DMS 273 (cell line): ENCODE measurements at regions not wholly inside any gene's neighbourhood (a gene's known extent, or its start where the extent isn't known, plus 50 kb on each side); places are given as distances from the start of the nearest gene placed in this dataset.
A peak's percentile ranks its signal among the peaks of the same experiment; 100 is the strongest.

Experiments used
- DNase-seq: peaks from one replicate; lab custom pipeline; 2025; ENCODE audit not compliant: unreplicated experiment; lab: John Stamatoyannopoulos, UW

DNA sequence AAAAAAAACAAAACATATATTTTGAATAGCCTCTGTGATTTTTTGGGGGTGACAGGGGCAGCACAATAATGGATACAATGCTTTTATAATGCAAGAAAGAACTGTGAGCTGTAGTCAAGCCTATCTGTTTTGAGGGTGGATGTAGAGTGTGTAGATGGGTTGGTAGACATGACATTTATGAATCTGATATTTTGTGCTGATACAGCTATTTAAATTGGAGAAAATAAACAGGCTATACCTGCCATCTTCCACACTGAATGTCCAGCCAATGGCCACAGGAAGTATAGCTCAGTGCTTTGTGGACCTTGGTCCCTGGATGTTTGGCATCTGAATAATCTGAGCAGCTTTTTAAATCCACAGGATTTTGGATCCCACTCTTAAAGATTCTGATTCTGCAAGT, 175.0 kb downstream of the NEDD1 start:
- no peak for DNase-seq

DNA sequence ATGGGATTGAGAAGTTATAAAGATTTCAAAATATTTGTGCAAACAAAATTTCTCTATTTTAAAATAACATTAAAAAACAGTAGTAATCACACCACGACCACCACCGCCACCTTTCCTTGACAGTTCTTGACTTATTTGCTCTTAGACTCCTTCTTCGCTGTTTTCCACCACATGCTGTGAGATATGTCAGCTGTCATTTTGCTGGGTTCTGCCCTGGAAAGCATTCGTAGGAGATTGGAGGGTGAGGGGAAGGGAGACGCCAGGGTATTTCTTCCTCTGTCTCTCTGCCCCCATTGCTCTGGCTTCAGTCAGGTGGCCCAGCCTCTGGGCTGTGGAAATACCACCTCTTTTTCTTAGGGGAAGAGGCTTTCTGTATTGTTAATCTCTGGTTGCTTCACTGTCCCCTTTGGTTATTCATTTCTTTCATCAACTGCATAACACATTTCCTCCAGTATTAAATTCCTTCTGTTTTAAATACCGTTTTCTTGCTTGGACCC, 186.2 kb downstream of the NEDD1 start:
- no peak for DNase-seq

DNA sequence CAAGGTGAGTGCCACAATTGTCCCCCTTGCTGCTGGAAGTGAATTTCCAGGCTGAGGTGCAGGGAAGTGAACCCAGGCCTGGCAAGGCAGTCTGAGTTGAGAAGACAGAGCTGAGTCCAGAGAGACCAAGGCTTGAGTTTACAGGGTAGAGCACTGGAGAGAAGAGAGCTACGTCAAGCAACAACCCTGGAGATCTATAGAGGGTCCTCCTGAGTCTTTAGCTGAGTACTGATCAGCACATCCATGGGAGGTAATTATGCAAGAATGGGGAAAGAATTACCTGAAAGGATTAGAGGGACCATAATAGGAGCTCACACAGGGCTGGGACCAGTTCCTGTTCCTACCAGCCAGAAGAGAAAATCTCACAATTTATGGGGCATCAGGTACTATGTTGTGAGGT, 190.7 kb downstream of the NEDD1 start:
- no peak for DNase-seq

GRCh38 chr12:97109441-97109840, 202.4 kb downstream of the NEDD1 start:
- DNase-seq, result peak; percentile 1

GRCh38 chr12:97112136-97112535, 205.1 kb downstream of the NEDD1 start:
- no peak for DNase-seq

- no peak for DNase-seq
Observed at GRCh38 chr12:97118796-97119375, 211.8 kb downstream of the NEDD1 start.

- DNase-seq, result no peak
Observed at GRCh38 chr12:97127061-97127460, 220.0 kb downstream of the NEDD1 start.

DNA sequence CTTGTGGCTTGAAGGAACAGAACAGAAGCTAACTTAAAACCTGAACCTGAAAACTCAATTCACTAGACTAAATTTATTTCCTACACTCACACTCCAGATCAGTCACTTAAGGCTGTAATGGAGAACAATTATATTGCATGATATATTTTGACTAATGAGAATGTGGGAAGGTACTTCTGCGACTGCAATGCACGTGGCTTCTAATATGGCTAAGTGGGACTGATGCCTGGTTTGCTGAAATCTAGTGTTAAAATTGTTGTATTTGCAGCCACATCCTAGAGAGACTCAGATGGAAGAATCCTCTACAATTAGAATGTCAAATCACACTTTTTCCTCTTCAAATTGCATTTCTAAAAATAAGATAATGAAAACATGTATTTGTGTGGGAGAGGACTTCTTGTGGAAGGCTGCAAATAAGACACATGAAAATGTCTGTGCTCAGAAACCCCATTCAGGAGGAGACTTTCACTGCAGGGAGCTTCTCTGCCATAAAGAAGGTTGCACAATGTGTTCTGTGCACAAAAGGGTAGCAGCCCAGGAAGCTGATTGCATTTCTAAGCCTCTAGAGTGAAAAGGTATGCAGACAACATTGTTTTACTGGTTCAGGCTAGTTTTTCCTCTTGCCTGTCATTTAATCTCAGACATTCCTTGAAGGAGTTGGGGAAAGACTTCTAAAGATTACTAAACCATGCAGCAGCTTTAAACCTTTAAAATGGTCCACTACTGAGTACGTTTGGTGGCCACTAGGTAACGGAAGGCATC, 224.3 kb downstream of the NEDD1 start:
- DNase-seq, result no peak

GRCh38 chr12:97132270-97132669, 225.2 kb downstream of the NEDD1 start:
- no peak for DNase-seq

- DNase-seq, result no peak
Observed at GRCh38 chr12:97134495-97134894, 227.4 kb downstream of the NEDD1 start.

DNA sequence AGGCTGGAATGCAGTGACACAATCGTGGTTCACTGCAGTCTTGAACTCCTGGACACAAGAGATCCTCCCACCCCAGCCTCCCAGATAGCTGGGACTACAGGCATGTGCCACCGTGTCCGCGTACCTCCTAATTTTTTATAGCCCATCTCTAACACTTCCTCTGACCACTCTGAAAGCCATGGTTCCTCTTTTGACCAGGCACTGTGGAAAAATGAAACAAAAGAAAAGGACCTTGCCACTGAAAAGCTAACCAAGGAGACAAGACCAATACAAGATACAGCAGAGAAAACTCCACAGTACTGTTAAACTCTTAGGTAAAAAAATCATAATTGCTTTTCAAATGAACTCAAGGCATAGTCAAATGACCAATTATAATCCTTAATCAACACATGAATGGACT, 233.3 kb downstream of the NEDD1 start:
- no peak for DNase-seq

GRCh38 chr12:97142737-97143410, 235.8 kb downstream of the NEDD1 start:
- DNase-seq, result no peak

DNA sequence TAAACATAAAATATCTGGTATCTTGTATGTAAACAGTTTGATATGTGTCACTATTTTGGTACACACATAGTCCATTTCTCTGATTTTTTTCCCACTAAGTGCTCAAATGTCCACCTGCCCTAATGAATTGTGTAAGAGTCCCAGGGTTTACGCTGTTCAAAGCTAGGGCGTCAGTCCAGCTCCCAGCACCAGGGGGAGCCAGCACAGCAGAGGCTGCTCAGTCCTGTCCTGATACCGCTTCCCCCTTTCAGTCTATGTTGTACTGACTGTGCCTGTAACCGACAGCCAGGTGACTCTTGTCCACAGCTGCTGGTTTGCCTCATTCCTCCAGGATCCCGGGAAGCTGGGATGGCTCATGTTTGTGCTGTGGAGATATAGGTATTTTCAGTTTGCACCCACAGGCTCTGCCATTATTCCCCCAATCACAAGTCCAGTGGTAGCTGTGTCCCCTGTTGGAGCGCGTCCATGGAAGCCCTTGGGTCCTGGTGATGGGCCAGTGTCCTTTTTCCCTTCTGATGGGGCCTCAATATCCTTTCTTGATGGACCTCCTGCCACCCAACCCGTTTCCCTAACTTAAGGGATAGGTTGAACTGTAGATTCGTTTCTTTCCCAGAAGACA, 242.0 kb downstream of the NEDD1 start:
- DNase-seq, result peak; percentile 72

DNA sequence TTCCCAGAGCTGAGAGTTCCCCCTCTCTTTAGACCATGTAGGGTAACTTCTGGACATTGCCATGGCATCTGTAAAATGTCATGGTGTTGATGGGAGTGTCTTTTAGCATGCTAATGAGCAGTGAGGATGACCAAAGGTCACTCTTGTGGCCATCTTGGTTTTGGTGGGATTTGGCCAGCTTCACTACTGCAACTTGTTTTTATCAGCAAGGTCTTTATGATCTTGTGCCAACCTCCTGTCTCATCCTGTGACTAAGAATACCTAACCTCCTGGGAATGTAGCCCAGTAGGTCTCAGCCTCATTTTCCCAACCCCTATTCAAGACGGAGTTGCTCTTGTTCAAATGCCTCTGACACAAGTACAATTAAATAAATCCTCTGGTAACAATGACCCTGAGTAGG, 244.4 kb downstream of the NEDD1 start:
- no peak for DNase-seq

- no peak for DNase-seq
Observed at GRCh38 chr12:97159377-97159776, 252.3 kb downstream of the NEDD1 start.

- no peak for DNase-seq
Observed at GRCh38 chr12:97160277-97160676, 253.2 kb downstream of the NEDD1 start.

DNA sequence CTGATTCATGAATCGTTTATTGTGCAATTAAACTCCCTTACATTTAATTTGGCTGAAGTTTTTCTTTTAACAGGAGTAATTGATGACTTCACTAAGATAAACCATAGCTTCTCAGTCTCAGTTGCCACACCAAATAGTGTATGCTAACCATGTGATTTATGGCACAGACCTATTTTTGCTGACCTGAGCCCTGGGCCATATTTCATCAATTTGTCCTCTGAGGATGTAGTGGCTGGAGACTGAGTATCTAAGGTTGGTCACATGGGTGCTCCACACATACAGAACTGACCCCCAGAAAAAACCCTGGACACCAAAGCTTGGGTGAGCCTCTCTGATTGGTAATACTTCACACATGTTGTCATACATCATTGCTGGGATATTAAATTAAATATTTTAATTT, 255.1 kb downstream of the NEDD1 start:
- DNase-seq, result no peak

DNA sequence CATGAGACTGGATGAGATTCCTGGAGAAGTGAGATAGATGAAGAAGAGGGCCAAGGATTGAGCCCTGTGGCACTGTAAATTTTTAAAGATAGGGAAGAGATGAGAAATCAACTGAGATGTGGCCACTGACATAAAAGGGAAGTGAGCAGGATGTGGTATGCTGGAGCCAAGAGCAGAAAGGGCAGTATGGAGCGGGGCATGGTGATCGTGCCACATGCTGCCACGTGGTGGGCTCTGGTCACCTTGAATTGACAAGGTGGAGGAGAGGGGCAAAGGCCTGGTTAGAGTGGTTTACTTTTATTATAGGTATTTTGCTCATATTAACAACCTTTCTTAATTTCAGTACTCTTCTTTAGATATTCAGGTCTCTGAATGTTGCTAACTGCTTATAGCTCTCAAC, 257.9 kb downstream of the NEDD1 start:
- DNase-seq, result no peak

DNA sequence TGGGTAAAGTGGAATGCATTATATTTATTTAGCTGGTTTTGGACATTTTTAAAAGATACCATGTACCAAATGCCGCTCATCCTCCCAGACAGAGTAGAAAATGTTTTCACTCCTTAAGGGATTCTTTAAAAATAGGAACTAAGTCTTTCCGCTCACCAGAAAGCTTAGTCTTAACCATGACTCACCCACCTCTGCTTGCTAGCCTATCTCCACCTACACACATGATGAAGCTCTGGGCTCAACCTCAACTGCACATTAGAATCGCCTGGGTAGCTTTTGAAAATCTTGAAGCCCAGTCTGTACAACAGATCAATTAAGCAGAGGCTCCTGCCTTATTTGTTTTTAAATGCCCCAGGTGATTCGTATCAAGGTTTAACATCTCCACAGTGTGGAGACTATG, 260.5 kb downstream of the NEDD1 start:
- peak; percentile 8 for DNase-seq

GRCh38 chr12:97168804-97169203, 261.7 kb downstream of the NEDD1 start:
- peak; percentile 74 for DNase-seq

- DNase-seq, result peak; percentile 39
Observed at GRCh38 chr12:97169889-97170567, 263.0 kb downstream of the NEDD1 start.
